IPS-NIHi11 (cell line): ENCODE measurements at regions not wholly inside any gene's neighbourhood (a gene's known extent, or its start where the extent isn't known, plus 50 kb on each side); places are given as distances from the start of the nearest gene placed in this dataset.

Source experiments
- DNase-seq: peaks from one replicate; pipeline ENCODE4 v3.0.0; 2012; ENCODE audit warnings: mixed read lengths, low spot score

GRCh38 chr20:48571949-48572847, 255.6 kb downstream of the PREX1 start:
- no peak for DNase-seq

GRCh38 chr20:48569679-48570078, 258.1 kb downstream of the PREX1 start:
- DNase-seq = no peak

GRCh38 chr20:48568520-48568919, 259.3 kb downstream of the PREX1 start:
- DNase-seq = no peak

GRCh38 chr20:48567145-48567544, 260.7 kb downstream of the PREX1 start:
- DNase-seq = no peak

GRCh38 chr20:48564982-48565539, 262.7 kb downstream of the PREX1 start:
- no peak for DNase-seq

- DNase-seq = no peak
Observed at GRCh38 chr20:48563191-48563870, 264.5 kb downstream of the PREX1 start.

- DNase-seq = no peak
Observed at GRCh38 chr20:48562586-48563116, 265.1 kb downstream of the PREX1 start.

- no peak for DNase-seq
Observed at GRCh38 chr20:48558906-48559305, 268.9 kb downstream of the PREX1 start.

GRCh38 chr20:48557380-48557779, 270.4 kb downstream of the PREX1 start:
- no peak for DNase-seq

- DNase-seq = no peak
Observed at GRCh38 chr20:48556956-48557355, 270.8 kb downstream of the PREX1 start.

GRCh38 chr20:48552550-48552949, 275.2 kb downstream of the PREX1 start:
- no peak for DNase-seq

- DNase-seq = no peak
Observed at GRCh38 chr20:48550814-48551213, 277.0 kb downstream of the PREX1 start.

GRCh38 chr20:48547664-48548063, 280.1 kb downstream of the PREX1 start:
- no peak for DNase-seq

- DNase-seq = no peak
Observed at GRCh38 chr20:48544402-48545339, 283.1 kb downstream of the PREX1 start.

- no peak for DNase-seq
Observed at GRCh38 chr20:48541581-48542071, 286.2 kb downstream of the PREX1 start.

- DNase-seq = peak; percentile 33
Observed at GRCh38 chr20:48538856-48539255, 288.9 kb downstream of the PREX1 start.

- peak; percentile 66 for DNase-seq
Observed at GRCh38 chr20:48538058-48538825, 289.6 kb downstream of the PREX1 start.

- no peak for DNase-seq
Observed at GRCh38 chr20:48536206-48536605, 291.6 kb downstream of the PREX1 start.

- DNase-seq = no peak
Observed at GRCh38 chr20:48535556-48535955, 292.2 kb downstream of the PREX1 start.

GRCh38 chr20:48532028-48532427, 295.8 kb downstream of the PREX1 start:
- DNase-seq = no peak

- no peak for DNase-seq
Observed at GRCh38 chr20:48531505-48531904, 296.3 kb downstream of the PREX1 start.
